ENCODE measurements at regions not wholly inside any gene's neighbourhood (a gene's known extent, or its start where the extent isn't known, plus 50 kb on each side); places are given as distances from the start of the nearest gene placed in this dataset. TPM values are rescaled to one million over a fixed set of nuclear protein-coding genes. Genes with fewer than 3 reads are reported as not detected.
A peak's percentile ranks its signal among the peaks of the same experiment; 100 is the strongest.

GRCh38 chr1:234660536-234661316 is 50.7 kb upstream of the IRF2BP2 start:
- H3K36me3 ChIP-seq (replicated peaks in 1 of 2; ENCODE audit: control insufficient read depth in 1 of 2, insufficient read depth in 2 of 2, low read length in 2 of 2) = no peaks in the 10 kb centered on the region
- no peak for DNase-seq
- no peaks in the 10 kb centered on the region for H3K79me2 ChIP-seq (ENCODE audit: insufficient read depth, low read length)
- H3K27me3 ChIP-seq (ENCODE audit: control insufficient read depth in 2 of 2, insufficient read depth in 2 of 2, low read length in 2 of 2) = no peaks in the 10 kb centered on the region
- no peak overlapping the region for H3K4me2 ChIP-seq (replicated peaks; ENCODE audit: extremely low read depth, low read length, poor library complexity, severe bottlenecking)
- TF ChIP-seq CTCF (IDR thresholded peaks at IDR 0.05) = no peak
- no peaks in the 10 kb centered on the region for H3K9me3 ChIP-seq (replicated peaks in 1 of 2; ENCODE audit: control insufficient read depth in 1 of 2, insufficient read depth in 1 of 2, low read length in 2 of 2)
- H3K27ac ChIP-seq (ENCODE audit: low read depth in 1 of 2, low read length in 2 of 2) = no peak overlapping the region
- H4K20me1 ChIP-seq (ENCODE audit: insufficient read depth, low read length) = no peaks in the 10 kb centered on the region
- no peak overlapping the region for H2AFZ ChIP-seq (ENCODE audit: insufficient read depth, low read depth, low read length, poor library complexity, severe bottlenecking)
- peaks cover 79% of the 10 kb centered on the region for H3K4me1 Mint-ChIP-seq
- H3K4me3 ChIP-seq (replicated peaks in 1 of 3; ENCODE audit: low read depth in 2 of 3, low read length in 3 of 3) = no peak overlapping the region
- H3K9me3 Mint-ChIP-seq = peaks cover 0 to 1% (median 0%) of the 10 kb centered on the region in 7 donors
- no peak overlapping the region for H3K4me3 Mint-ChIP-seq
- intact Hi-C loops (cut with micrococcal nuclease) = no loop called here
- 95% methylated on average over 16 of the region's 18 CpGs for WGBS (ENCODE audit: insufficient coverage)
- peaks cover 48 to 71% of the 10 kb centered on the region in 2 donors for H3K4me1 ChIP-seq (ENCODE audit: control insufficient read depth in 1 of 2, insufficient read depth in 2 of 2, low read length in 2 of 2)
- H3K27me3 Mint-ChIP-seq (ENCODE audit: low read depth in 3 of 3) = peaks cover 0 to 5% (median 0%) of the 10 kb centered on the region in 3 donors
- no peak overlapping the region for H3K9ac ChIP-seq (ENCODE audit: insufficient read depth, low read length, poor library complexity, severe bottlenecking)
- H3K36me3 Mint-ChIP-seq = peaks cover 4% of the 10 kb centered on the region in 2 donors
- H3K27ac Mint-ChIP-seq = peak overlapping the region in 4 of 7 donors; percentile 50 to 80 (median 67)

Small RNA genes lying in the stretch of these regions (small RNA-seq; reads per million reads assigned to genes)
- not detected for gene RNY4P16 (ENCODE audit: insufficient read length, low read depth)

Data from CD14-positive monocyte (primary cell).